Brain microvascular endothelial cell (primary cell): ENCODE measurements at regions not wholly inside any gene's neighbourhood (a gene's known extent, or its start where the extent isn't known, plus 50 kb on each side); places are given as distances from the start of the nearest gene placed in this dataset.
"Not testable (repeated sequence)": the region's sequence is repeated elsewhere in the genome, so short reads cannot be mapped to it uniquely, and the experiment has no call there.

ENCODE experiments used
- DNase-seq: peaks from one replicate; pipeline ENCODE4 v3.0.0-alpha.2; 2020
- H3K27ac ChIP-seq: fragments of 250-450 bp; sonication (Bioruptor Pico); 2 replicates; pipeline ENCODE4 v1.5.1; 2020; ENCODE audit warnings: mild to moderate bottlenecking, moderate library complexity
- H3K27me3 ChIP-seq: fragments of 250-450 bp; sonication (Bioruptor Pico); replicated peaks from 2 replicates; pipeline ENCODE4 v1.5.1; 2020; ENCODE audit warnings: mild to moderate bottlenecking
- H3K36me3 ChIP-seq: fragments of 250-450 bp; sonication (Bioruptor Pico); replicated peaks from 2 replicates; pipeline ENCODE4 v1.5.1; 2020; ENCODE audit warnings: mild to moderate bottlenecking
- H3K4me3 ChIP-seq: 2 replicates; pipeline ENCODE4 v1.5.1; 2011; ENCODE audit warnings: low read depth, mild to moderate bottlenecking, control low read depth, low read length, moderate library complexity
- CTCF ChIP-seq: IDR thresholded peaks from 2 replicates; pipeline ENCODE4 v1.5.1; 2011; ENCODE audit warnings: low read depth, mild to moderate bottlenecking, moderate library complexity, low read length, control low read depth, inconsistent platforms; ENCODE audit errors: missing control alignments
- in situ Hi-C: cut with HindIII; loops from 2 replicates; pipeline ENCODE4 v1.10.0; 2017; ENCODE audit warnings: low sequenced_read_pairs, low pct_ligation_motif_present

GRCh38 chr3:22859618-22860017 lies 343.5 kb upstream of the UBE2E2 start:
- Histone ChIP-seq H3K27me3 (no peaks in the 10 kb centered on the region), H3K36me3 (no peaks in the 10 kb centered on the region), H3K27ac (no peak overlapping the region), H3K4me3 (no peak overlapping the region)
- in situ Hi-C loops: no loop called here
- DNase-seq: no peak
- TF ChIP-seq CTCF: no peak

GRCh38 chr3:22861426-22861825 lies 341.7 kb upstream of the UBE2E2 start:
- in situ Hi-C loops: no loop called here
- H3K27me3 ChIP-seq: no peaks in the 10 kb centered on the region
- no peak overlapping the region for H3K27ac ChIP-seq
- no peak overlapping the region for H3K4me3 ChIP-seq
- TF ChIP-seq CTCF: no peak
- no peaks in the 10 kb centered on the region for H3K36me3 ChIP-seq
- DNase-seq: no peak

GRCh38 chr3:22862111-22862510 lies 341.0 kb upstream of the UBE2E2 start:
- no peak overlapping the region for H3K4me3 ChIP-seq
- peak; percentile 18 for TF ChIP-seq CTCF
- H3K36me3 ChIP-seq: no peaks in the 10 kb centered on the region
- in situ Hi-C loops: no loop called here
- H3K27ac ChIP-seq: no peak overlapping the region
- no peak for DNase-seq
- no peaks in the 10 kb centered on the region for H3K27me3 ChIP-seq

GRCh38 chr3:22882834-22883233 lies 320.3 kb upstream of the UBE2E2 start:
- H3K27me3 ChIP-seq, in situ Hi-C loops, DNase-seq, H3K36me3 ChIP-seq, H3K4me3 ChIP-seq, H3K27ac ChIP-seq: not testable (repeated sequence)

- Histone ChIP-seq H3K4me3 (no peak overlapping the region), H3K27me3 (no peaks in the 10 kb centered on the region), H3K36me3 (no peaks in the 10 kb centered on the region), H3K27ac (no peak overlapping the region)
- in situ Hi-C loops: no loop called here
- DNase-seq: no peak
- TF ChIP-seq CTCF: no peak
Measured at GRCh38 chr3:22885039-22885438, 318.1 kb upstream of the UBE2E2 start.

- in situ Hi-C loops: no loop called here
- TF ChIP-seq CTCF: no peak
- no peaks in the 10 kb centered on the region for H3K36me3 ChIP-seq
Measured at GRCh38 chr3:22885574-22886341, 317.4 kb upstream of the UBE2E2 start.

More at GRCh38 chr3:22885574-22886341, 317.4 kb upstream of the UBE2E2 start:
- H3K27me3 ChIP-seq: no peaks in the 10 kb centered on the region
- no peak overlapping the region for H3K4me3 ChIP-seq
- no peak for DNase-seq
- no peak overlapping the region for H3K27ac ChIP-seq
